Ammon's horn (tissue), 1 donor: ENCODE measurements at regions not wholly inside any gene's neighbourhood (a gene's known extent, or its start where the extent isn't known, plus 50 kb on each side); places are given as distances from the start of the nearest gene placed in this dataset.
"Not testable (repeated sequence)": the region's sequence is repeated elsewhere in the genome, so short reads cannot be mapped to it uniquely, and the experiment has no call there.

ENCODE experiments used
- DNase-seq: peaks from one replicate; pipeline ENCODE4 v3.0.0-alpha.2; 2016; ENCODE audit warnings: low spot score

GRCh38 chr3:187795207-187795960, 50.1 kb upstream of the BCL6 start:
- DNase-seq = no peak

- DNase-seq = no peak
Measured at GRCh38 chr3:187798126-187798525, 52.9 kb upstream of the BCL6 start.

- DNase-seq = no peak
Measured at GRCh38 chr3:187798531-187799530, 53.6 kb upstream of the BCL6 start.

- DNase-seq = no peak
Measured at GRCh38 chr3:187799942-187800641, 54.8 kb upstream of the BCL6 start.

GRCh38 chr3:187801152-187801551, 55.9 kb upstream of the BCL6 start:
- no peak for DNase-seq

GRCh38 chr3:187802203-187802927, 57.1 kb upstream of the BCL6 start:
- DNase-seq = no peak

GRCh38 chr3:187802928-187803259, 57.6 kb upstream of the BCL6 start:
- DNase-seq = no peak

- DNase-seq = no peak
Measured at GRCh38 chr3:187804120-187804744, 59.0 kb upstream of the BCL6 start.

GRCh38 chr3:187804745-187805121, 59.5 kb upstream of the BCL6 start:
- DNase-seq = peak; percentile 15

- DNase-seq = no peak
Measured at GRCh38 chr3:187805774-187806173, 60.5 kb upstream of the BCL6 start.

GRCh38 chr3:187807086-187807862, 62.0 kb upstream of the BCL6 start:
- no peak for DNase-seq

- no peak for DNase-seq
Measured at GRCh38 chr3:187808527-187808895, 63.2 kb upstream of the BCL6 start.

- no peak for DNase-seq
Measured at GRCh38 chr3:187809612-187809991, 64.3 kb upstream of the BCL6 start.

- no peak for DNase-seq
Measured at GRCh38 chr3:187810021-187810446, 64.8 kb upstream of the BCL6 start.

- DNase-seq = no peak
Measured at GRCh38 chr3:187811585-187812250, 66.5 kb upstream of the BCL6 start.

- DNase-seq = no peak
Measured at GRCh38 chr3:187812496-187812895, 67.2 kb upstream of the BCL6 start.

GRCh38 chr3:187813198-187813597, 67.9 kb upstream of the BCL6 start:
- DNase-seq = no peak

GRCh38 chr3:187817766-187818165, 72.5 kb upstream of the BCL6 start:
- not testable (repeated sequence) for DNase-seq

- DNase-seq = no peak
Measured at GRCh38 chr3:187821616-187822317, 76.5 kb upstream of the BCL6 start.
